22Rv1 (cell line): ENCODE measurements at regions not wholly inside any gene's neighbourhood (a gene's known extent, or its start where the extent isn't known, plus 50 kb on each side); places are given as distances from the start of the nearest gene placed in this dataset.

Source experiments
- CTCF ChIP-seq: fragments of 450-650 bp; IDR thresholded peaks from 2 replicates; pipeline ENCODE4 v1.5.1; 2017; ENCODE audit warnings: mild to moderate bottlenecking
- ZFX ChIP-seq: fragments of 450-650 bp; IDR thresholded peaks from 2 replicates; pipeline ENCODE4 v1.6.1; 2017; ENCODE audit warnings: antibody characterized with exemption, borderline replicate concordance

GRCh38 chr2:143918465-143918989 is 601.4 kb downstream of the ZEB2 start:
- TF ChIP-seq CTCF (no peak), ZFX (no peak)
